Neural cell (in vitro differentiated cells): ENCODE measurements at regions not wholly inside any gene's neighbourhood (a gene's known extent, or its start where the extent isn't known, plus 50 kb on each side); places are given as distances from the start of the nearest gene placed in this dataset.

Experiments used
- CTCF ChIP-seq: fragments of 450-650 bp; IDR thresholded peaks from 2 replicates; pipeline ENCODE4 v1.5.1; 2014; ENCODE audit warnings: antibody characterized with exemption, mild to moderate bottlenecking, moderate library complexity; ENCODE audit not compliant: poor library complexity, severe bottlenecking
- MXI1 ChIP-seq: fragments of 450-650 bp; conservative IDR thresholded peaks from 2 replicates; pipeline ENCODE4 v1.6.1; 2014; ENCODE audit warnings: antibody characterized with exemption, mild to moderate bottlenecking; ENCODE audit not compliant: poor library complexity, severe bottlenecking
- POLR2AphosphoS5 ChIP-seq: IDR thresholded peaks from 2 replicates; pipeline ENCODE4 v1.6.1; 2012

GRCh38 chr18:66735933-66736332 lies 132.0 kb upstream of the CDH19 start:
- TF ChIP-seq CTCF (no peak), POLR2AphosphoS5 (no peak), MXI1 (no peak)
